NCI-H146 treated with DMSO at 0.1 percent for 48 hours (cell line): ENCODE measurements at regions not wholly inside any gene's neighbourhood (a gene's known extent, or its start where the extent isn't known, plus 50 kb on each side); places are given as distances from the start of the nearest gene placed in this dataset.

ENCODE experiments used
- DNase-seq: peaks from one replicate; lab custom pipeline; 2025; ENCODE audit not compliant: unreplicated experiment; lab: John Stamatoyannopoulos, UW

DNA sequence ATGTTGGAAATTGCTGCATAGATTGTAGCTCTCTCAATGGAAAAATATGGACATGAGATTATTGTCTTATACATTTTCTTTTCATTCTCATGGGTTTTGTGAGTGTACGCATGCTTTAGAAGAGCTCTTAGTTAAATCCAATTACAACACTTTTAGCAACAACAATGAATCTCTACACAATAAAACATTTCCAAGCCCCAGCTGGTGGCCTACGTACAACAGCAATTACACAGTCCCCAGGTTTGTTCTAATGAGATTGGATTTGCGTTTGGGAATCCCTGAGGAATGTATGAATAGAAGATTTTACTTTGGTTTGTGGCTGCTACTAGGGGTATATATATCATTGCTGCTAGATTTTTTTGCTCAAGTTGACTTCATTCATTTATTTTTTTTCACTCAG is 98.6 kb downstream of the FHDC1 start:
- DNase-seq = no peak

DNA sequence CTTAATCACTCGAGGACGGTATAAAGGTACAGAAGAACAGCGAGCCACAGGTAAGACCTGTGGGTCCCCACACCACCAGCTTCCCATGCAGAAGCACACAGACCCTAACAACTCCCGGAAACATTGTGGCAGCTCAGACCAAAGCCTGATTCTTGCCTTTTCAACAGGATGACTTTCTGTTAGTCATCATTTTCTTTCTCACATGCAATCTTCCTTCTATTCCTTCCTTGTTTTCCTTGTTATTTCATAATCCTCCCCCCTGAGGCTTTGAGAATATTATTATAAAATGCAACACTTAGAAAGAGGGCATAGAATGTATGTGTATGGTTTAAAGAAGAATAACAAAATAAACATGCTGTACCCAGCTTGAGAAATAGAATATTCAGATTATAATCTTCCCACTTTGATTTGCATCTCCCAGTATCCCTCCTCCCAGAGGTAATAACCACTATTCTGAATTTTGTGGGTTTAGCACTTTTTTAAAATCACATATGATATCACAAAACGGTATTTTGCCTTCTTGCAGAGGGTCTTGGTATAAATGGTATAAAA is 100.9 kb downstream of the FHDC1 start:
- no peak for DNase-seq

DNA sequence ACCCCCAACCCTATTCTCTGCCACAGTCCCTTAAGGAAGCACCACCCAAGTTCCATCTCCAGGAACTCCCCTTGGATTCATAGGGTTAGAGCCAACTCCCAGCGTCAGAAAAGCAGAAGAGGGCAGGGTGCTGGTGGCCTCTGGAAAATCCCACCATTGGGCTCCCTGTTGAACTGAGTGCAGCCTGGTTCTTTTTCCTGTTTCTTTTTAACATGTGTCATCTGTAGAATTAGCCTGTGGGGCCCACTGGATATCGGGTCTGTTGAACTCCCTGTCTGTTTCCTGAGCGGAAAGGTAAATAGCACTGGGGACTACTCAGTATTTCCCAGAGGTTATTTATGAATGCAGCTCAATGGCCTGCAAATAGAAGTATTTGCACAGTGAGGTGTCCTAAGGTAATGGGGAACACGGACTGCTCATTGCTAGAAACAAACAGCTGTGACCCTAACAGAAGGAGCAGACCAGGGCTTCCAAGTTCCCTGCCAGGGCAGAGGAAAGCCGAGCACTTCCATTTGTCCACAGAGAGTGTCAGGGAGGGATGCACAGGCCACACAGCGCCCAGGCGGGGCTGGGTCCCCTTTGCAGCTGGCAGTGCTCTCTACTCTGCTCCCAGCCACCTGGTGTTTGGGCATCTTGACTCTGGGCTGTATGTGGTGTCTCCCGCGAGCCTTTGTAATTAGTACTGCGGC is 102.6 kb downstream of the FHDC1 start:
- DNase-seq = peak; percentile 68

DNA sequence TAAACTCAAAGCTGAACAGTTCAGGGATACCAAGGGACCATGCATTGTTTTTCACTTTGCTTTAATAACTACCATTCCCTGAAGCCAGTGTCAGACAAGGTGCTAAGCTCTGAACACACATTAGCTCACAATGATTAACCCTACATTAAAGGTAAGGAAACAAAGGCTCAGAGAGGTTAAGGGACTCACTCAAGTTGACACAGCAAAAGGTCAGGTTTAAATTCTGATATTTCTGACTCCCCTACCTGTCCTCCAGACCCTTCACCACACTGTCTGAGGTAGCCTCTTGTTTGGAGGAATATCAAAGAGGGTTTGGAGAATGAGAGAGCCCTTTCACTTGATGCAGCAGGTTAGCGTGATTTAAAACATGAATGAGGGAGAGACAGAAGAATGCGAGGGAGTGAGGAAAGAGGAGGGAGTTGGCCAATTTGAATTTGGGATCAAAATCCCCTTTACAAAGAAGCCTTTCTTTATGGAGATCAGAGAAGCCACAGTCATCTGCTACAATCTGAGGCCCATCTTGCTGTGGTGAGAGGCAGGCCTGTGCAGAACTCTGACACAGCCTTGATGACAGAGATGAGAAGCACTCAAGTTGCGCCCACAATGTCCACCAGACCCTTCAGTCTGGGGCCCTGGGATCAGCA is 103.5 kb downstream of the FHDC1 start:
- no peak for DNase-seq

DNA sequence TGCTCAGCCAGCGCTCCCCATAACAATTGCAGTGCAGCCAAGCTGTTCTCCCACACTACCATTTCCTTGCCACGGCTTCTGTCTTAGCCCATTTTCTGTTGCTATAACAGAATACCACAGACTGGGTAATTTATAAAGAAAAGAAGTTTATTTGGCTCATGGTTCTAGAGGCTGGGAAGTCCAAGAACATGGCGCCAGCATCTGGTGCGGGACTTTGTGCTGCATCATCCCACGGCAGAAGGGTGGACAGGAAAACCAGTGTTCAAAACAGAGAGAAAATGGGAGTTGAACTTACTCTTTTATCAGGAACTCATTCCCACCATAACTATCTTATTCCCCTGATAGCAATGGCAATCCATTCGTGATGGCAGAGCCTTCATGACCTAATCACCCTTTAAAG is 104.6 kb downstream of the FHDC1 start:
- no peak for DNase-seq

DNA sequence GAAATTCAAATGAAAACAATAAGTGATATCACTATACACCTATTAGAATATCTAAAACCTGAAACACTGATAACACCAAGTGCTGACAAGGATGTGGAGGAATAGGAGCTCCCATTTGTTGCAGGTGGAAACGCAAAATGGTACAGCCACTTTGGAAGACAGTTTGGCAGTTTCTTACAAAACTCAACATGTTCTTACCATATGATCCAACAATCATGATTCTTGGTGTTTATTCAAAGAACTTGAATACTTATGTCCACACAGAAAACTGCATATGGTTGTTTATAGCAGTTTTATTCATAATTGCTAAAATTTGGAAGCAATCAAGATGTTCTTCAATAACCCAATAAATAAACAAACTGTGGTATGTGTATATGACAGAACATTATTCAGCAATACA is 107.9 kb downstream of the FHDC1 start:
- no peak for DNase-seq

DNA sequence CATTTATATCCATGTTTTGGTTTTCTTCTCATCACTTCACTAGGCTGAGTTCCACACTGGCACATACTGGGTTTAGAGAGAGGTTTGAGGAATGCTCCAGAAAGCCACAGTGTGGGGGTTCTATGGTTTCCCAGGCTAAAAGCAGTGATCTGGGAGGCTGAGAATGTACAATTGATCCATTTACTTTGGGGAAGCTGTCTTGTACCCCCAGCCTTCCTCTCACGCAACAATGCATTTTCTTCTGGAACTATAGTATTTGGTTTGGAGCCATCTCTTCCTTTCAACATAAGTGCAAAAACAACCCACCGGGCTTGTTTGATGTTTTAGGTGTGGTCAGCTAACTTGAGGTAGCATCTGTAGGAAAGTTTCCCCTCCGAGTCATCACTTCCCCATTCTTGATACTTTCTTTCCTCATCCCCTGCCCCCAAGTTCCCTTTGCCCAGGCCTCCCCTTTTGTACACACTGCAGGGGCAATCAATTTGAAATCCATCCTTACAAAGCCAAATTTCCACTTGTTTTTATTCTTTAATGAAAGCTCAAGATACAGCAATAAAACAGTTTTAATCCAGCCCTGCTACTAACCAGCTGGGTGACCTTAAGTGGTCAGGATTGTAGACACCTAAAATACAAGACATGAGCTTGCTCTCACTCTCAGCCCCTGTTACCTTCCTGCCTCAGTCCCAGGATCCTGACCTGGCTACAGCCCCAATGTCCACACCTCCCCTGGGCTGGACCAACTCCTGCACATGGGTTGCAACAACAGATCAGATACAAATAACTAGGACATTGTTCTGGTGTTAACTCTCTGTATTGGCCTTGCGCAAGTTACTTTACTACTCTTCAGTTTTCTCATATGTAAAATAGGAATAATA is 109.2 kb downstream of the FHDC1 start:
- no peak for DNase-seq

DNA sequence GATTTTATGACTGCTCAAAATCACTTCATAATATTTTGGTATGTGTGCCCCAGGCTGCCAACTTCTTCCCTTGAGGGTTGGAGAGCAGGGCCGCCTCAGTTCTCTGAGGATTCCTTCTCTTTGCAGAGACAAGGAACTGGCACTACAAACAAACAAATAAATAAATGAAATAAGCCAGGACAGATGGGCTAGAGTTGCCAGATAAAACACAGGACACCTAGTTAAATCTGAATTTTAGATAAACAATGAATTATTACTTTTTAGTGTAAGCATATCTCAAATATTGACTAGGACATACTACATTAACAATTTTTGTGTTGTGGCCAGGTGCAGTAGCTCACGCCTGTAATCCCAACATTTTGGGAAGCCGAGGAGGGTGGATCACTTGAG is 122.5 kb downstream of the FHDC1 start:
- no peak for DNase-seq

DNA sequence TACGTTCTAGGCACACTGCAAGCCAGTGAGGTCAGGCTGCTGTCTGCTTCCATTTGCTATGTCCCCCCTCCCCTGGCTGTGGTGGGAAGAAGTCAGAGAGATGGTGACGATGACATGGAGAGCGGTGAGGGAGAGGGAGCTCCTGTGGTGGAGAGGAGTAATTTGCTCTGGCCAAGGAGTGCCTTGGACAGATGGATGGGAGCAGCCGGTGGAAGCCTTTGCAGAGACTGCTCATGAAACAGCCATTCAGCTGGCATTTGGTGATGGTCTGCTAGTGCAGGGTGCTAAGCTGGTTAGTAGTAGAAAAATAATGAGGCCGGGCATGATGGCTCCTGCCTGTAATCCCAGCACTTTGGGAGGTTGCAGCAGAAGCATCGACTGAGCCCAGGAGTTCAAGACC is 124.1 kb downstream of the FHDC1 start:
- DNase-seq = no peak

DNA sequence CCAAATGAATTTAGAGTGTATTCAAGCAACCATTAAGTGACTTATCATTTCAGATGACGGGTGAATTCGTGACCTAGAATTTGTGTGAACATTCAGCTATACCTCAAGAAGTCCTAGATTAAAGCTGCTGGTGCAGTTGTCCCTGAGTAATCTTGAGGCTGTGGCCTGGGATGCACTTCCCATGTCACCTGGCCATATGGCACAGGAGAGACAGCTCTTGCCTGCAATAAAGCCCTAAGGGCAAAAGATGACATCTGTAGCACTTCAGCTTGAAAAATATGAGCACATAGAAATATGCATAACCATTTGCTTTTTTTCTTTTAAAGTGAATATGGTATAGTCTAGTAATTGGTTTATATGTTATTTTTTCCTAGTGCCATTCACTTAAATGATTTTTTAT is 125.8 kb downstream of the FHDC1 start:
- no peak for DNase-seq

DNA sequence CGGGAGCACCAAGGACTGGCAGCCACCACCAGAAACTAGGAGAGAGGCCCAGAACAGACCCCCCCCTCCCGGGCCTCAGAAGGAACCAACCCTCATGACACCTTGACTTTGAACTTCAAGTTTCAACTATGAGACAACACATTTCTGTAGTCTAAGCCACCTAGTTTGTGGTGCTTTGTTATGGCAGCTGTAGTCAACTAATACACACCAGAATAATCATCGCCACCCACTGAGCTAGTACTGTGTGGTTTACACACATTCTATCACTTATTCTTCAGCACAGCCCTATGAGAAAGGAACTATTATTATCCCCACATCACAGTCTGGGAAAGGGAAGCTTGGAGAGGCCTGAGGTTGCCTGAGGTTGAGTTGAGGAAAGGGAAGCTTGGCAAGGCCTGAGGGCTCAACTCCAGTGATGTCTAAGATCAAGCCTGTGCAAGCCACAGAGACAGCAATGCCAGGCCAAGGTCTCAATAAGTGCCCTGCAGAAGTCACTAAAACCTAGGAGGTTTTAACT is 126.6 kb downstream of the FHDC1 start:
- no peak for DNase-seq

DNA sequence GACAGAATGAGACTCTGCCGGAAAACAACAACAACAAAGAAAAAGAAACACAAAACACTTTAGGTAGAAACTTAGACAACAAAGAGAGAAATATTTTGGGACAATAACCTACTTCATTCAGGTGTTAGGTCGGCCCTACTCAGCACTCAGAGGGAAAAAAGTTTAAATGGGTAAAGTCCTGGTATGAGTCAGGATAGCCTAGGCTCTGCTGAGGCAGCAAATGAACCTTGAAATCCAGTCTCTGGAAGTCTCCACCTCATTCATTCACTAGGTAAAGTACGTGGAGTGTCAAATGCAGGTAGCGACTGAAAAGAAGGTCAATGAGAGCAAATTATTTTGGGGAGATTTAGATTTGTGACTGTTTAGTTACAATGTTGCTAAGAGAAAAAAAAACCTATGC is 127.4 kb downstream of the FHDC1 start:
- no peak for DNase-seq

DNA sequence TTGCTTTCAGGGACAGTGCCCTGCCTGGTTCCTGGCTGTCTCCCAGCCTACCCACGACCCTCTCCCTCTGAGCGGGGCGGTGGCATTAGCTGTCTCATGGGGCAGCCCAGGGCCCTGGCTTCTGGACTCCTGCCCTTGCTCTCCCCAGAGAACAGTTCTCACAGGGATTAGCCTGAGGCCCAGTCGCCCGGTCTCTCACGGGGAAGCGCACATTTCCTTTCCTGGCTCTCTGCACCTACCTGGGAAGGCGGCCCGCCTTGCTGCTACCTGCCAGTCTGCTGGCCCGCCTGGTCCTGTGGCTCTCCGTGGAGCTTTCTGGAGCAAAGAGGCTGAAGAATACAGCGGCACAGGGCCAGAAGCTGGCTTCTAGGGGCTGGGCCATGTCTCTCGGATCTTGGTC is 128.4 kb downstream of the FHDC1 start:
- DNase-seq = no peak

DNA sequence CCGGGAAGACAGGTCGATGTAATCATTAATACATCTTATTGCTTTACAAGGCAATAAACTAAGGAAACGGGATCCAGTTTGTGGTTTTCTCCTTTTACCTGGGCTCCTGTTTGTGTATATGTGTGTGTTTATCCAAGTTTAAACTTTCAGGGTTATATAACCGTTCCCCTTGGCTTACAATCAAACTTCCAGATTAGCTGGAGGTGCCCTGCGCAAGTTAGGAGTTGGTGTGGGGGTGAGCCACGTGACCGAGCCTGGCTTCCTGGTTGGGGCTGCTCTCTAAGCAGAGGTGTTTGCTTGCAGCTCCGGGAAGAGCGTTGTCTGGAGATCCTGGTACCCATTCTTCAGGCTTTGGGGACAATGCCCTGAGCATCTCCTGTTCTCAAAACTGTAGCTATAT is 129.2 kb downstream of the FHDC1 start:
- no peak for DNase-seq

DNA sequence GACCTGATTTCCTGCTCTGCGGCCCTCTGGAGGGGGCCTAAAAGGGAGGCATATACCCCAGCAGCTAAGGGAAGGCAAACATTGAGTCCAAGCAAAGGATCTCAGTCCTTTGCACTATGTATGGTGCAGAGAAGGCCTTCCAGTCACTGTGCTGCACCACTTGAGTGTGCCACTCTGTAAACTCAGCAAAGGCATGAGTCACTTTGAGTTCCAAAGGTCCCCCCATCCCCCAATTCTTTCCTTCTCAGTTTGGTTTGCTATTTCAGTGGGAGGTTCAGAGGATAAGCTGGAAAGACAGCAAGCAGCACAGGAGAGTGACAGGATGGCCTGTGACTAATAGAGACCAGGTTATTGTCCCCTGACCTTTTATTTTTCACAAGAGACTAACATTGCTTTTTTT is 131.3 kb downstream of the FHDC1 start:
- no peak for DNase-seq

DNA sequence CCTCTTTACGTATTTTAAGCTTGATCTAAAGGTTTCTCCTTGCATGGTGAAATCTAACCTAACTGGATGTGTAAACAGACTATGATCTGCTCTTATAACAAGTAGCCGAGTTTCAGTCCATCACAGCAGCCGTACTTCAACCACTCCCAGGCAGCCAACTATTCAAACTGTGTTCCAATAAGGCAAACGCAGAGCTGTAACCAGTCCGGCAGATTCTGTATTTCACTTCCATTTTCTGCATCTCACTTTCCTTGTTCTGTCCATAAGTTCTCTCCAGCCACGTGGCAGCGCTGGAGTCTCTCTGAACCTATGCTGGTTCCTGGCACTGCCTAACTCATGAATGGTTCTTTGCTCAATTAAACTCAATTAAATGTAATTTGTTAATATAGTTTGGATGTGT is 132.6 kb downstream of the FHDC1 start:
- DNase-seq = no peak

DNA sequence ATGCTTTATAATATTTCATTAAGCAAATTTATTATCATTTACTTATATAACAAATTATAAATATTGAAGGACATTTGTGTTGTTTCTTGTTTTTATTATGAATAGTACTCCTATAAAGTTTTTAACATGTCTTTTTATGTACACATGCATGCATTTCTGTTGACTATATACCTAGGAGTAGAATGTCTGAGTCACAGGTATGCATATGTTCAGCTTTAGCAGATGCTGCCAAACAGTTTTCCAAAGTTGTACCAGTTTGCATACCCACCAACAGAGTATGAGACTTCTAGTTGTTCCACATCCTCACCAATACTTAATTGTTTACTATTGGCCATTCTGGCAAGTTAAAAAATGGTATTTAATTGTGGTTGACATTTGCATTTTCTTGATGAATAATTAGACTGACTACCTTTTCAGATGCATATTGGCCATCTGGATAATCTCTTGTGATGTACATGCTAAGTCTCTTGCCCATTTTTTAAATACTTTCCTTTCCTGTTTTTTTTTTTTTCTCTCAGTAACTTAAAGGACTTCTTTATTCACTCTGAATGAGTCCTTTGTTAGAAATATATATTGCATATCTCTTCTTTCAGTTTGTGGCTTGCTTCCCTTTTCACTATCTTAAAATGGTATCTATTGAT is 132.2 kb upstream of the TRIM2 start:
- DNase-seq = no peak

DNA sequence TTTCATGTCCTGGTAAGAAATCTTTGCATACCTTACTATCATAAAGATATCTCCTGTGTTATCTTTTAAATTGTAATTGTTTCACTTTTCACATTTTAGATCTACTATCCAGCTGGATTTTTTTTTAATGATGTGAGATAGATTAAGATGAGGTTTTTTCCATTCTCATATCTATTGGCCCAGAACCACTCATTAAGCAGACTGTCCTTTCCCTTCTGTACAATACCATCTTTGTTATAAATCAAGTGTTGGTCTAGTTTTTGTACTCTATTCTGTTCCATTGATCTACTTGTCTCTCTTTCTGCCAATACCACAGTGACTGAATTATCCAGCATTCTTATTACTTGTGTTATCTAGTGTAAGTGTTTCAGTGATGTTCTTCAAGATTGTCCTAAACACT is 131.6 kb upstream of the TRIM2 start:
- no peak for DNase-seq

DNA sequence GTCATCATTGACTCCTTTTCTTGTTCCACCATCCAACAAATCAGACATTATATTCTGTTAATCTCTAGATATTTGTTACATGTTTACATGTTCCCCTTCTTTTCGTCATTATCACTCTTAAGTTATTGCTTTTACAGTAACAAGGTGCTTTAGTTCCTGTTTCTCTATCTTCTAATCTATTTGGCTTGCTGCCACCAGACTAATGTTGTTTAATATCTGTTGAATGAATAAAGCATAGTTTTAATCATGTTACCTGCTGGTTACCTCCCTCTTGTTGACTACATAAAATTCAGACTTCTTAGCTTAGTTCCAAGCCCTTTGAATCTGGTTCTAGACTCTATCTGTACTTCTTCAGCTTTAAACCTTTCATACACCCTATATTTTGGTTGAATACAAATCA is 129.8 kb upstream of the TRIM2 start:
- DNase-seq = no peak

DNA sequence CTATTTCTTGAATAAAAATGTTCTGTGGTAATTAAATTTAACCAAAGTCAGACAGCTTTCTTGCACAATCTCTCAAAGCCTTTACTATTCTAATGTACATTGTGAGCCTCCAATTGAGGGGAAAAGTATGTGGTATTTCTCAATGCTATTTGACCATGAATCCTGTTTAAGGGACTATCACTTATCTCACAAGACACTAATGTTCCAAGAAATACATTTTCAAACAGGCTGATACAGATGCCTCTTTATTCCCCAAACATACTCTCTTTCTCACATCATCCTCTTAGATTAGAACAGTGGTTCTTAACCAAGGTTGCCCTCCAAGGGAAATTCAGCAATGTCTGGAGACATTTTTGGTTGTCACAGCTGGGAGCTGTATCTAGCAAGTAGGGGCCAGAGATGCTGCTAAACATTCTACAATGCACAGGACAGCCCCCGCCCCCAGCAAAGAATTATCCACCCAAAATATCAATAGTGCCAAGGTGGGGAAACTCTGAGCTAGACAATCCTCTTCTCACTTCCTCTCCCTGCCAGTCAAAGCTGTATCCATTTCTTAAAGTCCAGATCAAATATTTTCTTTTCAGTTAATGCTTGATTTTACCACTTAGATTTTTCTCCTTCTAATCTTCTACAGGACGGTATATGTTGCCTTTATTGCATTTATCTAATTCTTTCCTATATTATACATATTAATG is 129.2 kb upstream of the TRIM2 start:
- DNase-seq = no peak
